ENCODE measurements at regions not wholly inside any gene's neighbourhood (a gene's known extent, or its start where the extent isn't known, plus 50 kb on each side); places are given as distances from the start of the nearest gene placed in this dataset.
"Not testable (repeated sequence)": the region's sequence is repeated elsewhere in the genome, so short reads cannot be mapped to it uniquely, and the experiment has no call there.

GRCh38 chr3:89946884-89947283 lies 839.5 kb downstream of the EPHA3 start:
- TF ChIP-seq CTCF (IDR thresholded peaks at IDR 0.05; ENCODE audit: insufficient read depth, missing control alignments) = no peak
- DNase-seq (ENCODE audit: insufficient read length, low spot score) (no peak), FAIRE-seq (no peak)

DNA sequence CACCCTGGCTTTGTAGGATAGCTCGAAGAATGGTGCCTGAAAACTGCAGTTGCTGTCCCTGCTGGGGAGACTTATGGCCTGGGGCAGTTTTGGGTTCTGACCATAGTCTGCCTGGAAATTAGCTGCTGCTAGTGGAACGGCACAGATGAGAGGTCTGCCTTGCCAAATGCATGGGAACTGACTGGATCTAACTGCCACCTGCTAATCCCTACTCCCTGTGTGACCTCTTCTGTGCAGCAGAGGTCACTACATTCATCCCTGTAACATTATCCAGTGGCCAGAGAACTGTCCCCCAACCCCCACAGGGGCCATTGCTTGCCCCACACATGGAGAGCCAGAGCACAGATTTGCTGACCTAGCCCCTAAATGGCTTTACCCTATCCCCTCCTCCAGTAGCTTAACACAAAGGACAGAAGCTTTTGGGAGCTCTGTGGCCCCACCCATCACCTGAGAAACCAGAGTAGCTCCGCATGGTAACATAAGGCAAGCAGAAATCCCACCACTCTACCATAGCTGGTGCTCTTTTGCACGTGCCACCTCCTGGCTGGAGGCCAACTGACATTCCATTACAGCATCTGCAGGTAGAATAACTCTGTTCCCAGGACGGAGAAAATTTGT lies 840.0 kb downstream of the EPHA3 start:
- TF ChIP-seq CTCF (IDR thresholded peaks at IDR 0.05; ENCODE audit: insufficient read depth, missing control alignments) = no peak
- DNase-seq (ENCODE audit: insufficient read length, low spot score) (no peak), FAIRE-seq (no peak)

DNA sequence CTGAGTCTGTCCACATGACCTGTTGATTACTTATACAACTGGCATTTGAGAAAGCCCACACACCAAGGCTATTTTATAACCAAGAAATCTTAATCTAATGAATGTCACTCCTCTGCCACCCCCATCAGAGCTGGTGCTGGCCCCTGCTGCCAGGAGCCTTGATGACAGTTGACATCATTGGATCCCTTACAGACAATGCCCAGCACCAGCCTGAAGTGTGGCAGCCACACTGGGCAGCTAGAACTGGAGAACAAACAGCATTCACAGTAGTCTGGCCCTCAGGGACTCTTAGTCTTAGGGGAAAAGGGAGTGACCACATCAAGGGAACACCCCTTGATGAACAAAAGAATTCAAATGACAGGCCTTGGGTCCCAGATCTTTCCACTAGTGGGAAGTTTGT lies 840.6 kb downstream of the EPHA3 start:
- no peak for FAIRE-seq
- no peak for DNase-seq (ENCODE audit: insufficient read length, low spot score)
- TF ChIP-seq CTCF (IDR thresholded peaks at IDR 0.05; ENCODE audit: insufficient read depth, missing control alignments) = no peak

DNA sequence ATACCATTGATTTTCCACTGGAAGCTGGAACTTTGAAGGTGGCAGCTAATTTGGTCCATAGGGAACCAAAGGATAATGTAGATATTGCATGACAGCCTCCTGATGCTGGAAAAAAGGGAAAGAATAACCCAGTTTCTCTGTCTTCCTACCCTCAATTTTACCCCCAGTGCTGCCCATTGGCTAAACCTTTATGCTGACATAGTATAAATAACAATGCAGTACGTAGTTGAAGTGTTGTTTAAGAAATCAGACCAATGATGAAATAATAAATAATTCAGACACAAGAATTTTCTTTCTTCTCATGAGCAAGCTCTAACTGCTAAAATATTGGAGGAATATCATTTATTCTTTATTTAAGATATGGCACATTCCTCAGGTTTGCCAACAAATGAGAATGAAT lies 843.4 kb downstream of the EPHA3 start:
- FAIRE-seq (no peak), DNase-seq (ENCODE audit: insufficient read length, low spot score) (no peak)
- TF ChIP-seq CTCF (IDR thresholded peaks at IDR 0.05; ENCODE audit: insufficient read depth, missing control alignments) = no peak

- no peak for TF ChIP-seq CTCF (IDR thresholded peaks at IDR 0.05; ENCODE audit: insufficient read depth, missing control alignments)
- DNase-seq (ENCODE audit: insufficient read length, low spot score) (no peak), FAIRE-seq (no peak)
Measured at GRCh38 chr3:89954137-89954536, 846.7 kb downstream of the EPHA3 start.

DNA sequence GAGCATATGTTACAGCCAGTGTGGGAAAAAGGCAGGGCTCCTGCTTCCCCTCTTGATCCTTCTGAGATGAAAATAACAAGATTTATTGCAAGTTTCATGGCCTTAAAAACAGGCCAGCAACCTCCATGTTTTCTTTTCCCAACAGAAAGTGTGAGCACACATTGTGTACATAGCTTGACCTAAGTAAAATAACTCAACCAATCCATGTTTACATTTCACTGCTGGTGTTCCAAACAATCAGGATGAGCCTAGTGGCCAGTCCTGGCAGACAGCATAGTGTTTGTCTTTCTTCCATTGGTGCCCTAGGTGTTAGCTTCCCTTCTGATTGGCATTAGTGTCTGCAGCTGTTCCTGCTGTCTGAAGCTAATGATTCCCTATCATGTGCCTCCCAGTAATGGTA lies 847.7 kb downstream of the EPHA3 start:
- no peak for FAIRE-seq
- no peak for DNase-seq (ENCODE audit: insufficient read length, low spot score)
- TF ChIP-seq CTCF (IDR thresholded peaks at IDR 0.05; ENCODE audit: insufficient read depth, missing control alignments) = no peak

DNA sequence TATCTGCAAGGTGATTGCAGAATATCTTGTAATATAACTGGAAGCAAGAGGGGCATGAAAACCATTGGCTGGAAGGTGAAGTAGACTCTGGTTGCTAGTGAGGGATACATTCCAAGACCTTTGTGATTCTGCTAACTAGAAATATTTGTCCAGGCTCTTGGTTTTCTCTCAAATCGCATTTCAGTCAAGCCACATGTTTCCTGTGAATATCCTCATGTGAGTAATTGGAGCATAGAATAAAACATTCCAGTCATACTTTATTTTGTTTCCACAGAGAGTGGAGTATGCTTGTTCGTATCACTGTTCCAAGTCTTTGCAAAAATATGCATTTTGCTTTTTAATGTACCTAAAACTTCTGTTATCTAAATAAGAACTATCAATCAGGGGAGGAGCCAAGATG lies 850.0 kb downstream of the EPHA3 start:
- DNase-seq (ENCODE audit: insufficient read length, low spot score) = no peak
- no peak for TF ChIP-seq CTCF (IDR thresholded peaks at IDR 0.05; ENCODE audit: insufficient read depth, missing control alignments)
- no peak for FAIRE-seq

- not testable (repeated sequence) for FAIRE-seq; DNase-seq (ENCODE audit: insufficient read length, low spot score)
Measured at GRCh38 chr3:89958163-89958562, 850.7 kb downstream of the EPHA3 start.

Measured in D721Med (cell line).